VCaP (cell line): ENCODE measurements at regions not wholly inside any gene's neighbourhood (a gene's known extent, or its start where the extent isn't known, plus 50 kb on each side); places are given as distances from the start of the nearest gene placed in this dataset.
"Not testable (repeated sequence)": the region's sequence is repeated elsewhere in the genome, so short reads cannot be mapped to it uniquely, and the experiment has no call there.

ENCODE experiments used
- H3K27ac ChIP-seq: fragments of 450-650 bp; 2 replicates; pipeline ENCODE4 v1.5.1; 2017
- CTCF ChIP-seq: fragments of 450-650 bp; conservative IDR thresholded peaks from 2 replicates; pipeline ENCODE4 v1.5.1; 2017; ENCODE audit warnings: mild to moderate bottlenecking, moderate library complexity

- H3K27ac ChIP-seq, result no peak overlapping the region
Observed at GRCh38 chr2:192413812-192414681, 219.3 kb upstream of the TMEFF2 start.

GRCh38 chr2:192412866-192413265, 218.1 kb upstream of the TMEFF2 start:
- H3K27ac ChIP-seq, result not testable (repeated sequence)

More at GRCh38 chr2:192413812-192414681, 219.3 kb upstream of the TMEFF2 start:
- no peak for TF ChIP-seq CTCF

GRCh38 chr2:192412394-192412793, 217.7 kb upstream of the TMEFF2 start:
- no peak for TF ChIP-seq CTCF
- H3K27ac ChIP-seq, result no peak overlapping the region

- no peak for TF ChIP-seq CTCF
- H3K27ac ChIP-seq, result no peak overlapping the region
Observed at GRCh38 chr2:192411755-192412154, 217.0 kb upstream of the TMEFF2 start.

- H3K27ac ChIP-seq, result no peak overlapping the region
- TF ChIP-seq CTCF, result no peak
Observed at GRCh38 chr2:192410319-192410718, 215.6 kb upstream of the TMEFF2 start.

GRCh38 chr2:192407692-192408091, 213.0 kb upstream of the TMEFF2 start:
- peak overlapping the region; percentile 6; the same call in 1 of the 2 replicates for H3K27ac ChIP-seq
- no peak for TF ChIP-seq CTCF

GRCh38 chr2:192398236-192398635, 203.5 kb upstream of the TMEFF2 start:
- H3K27ac ChIP-seq, result no peak overlapping the region
- TF ChIP-seq CTCF, result no peak

- TF ChIP-seq CTCF, result no peak
- H3K27ac ChIP-seq, result no peak overlapping the region
Observed at GRCh38 chr2:192394605-192395004, 199.9 kb upstream of the TMEFF2 start.
